MCF 10A (cell line): ENCODE measurements at regions not wholly inside any gene's neighbourhood (a gene's known extent, or its start where the extent isn't known, plus 50 kb on each side); places are given as distances from the start of the nearest gene placed in this dataset.

ENCODE experiments used
- BruUV-seq: library from RNA; stranded (reverse); fragments of 400-500 nt; replicated peaks from 2 replicates; lab custom pipeline; 2021; lab: Mats Ljungman, UMichigan
- CTCF ChIA-PET: fragments of 300-600 bp; sonication (Branson Sonifier 250); formaldehyde crosslinking; extraction: SDS; loops from one replicate; lab custom pipeline; 2021; ENCODE audit warnings: antibody characterized with exemption, inconsistent platforms; lab: Yijun Ruan, JAX
- POLR2A ChIA-PET: fragments of 300-600, 350-650 bp; sonication (Branson Sonifier 250); formaldehyde crosslinking; extraction: SDS; loops from one replicate; lab custom pipeline; 2020; ENCODE audit warnings: antibody characterized with exemption, inconsistent platforms; lab: Yijun Ruan, JAX
- DNase-seq: peaks from one replicate; pipeline ENCODE4 v3.0.0-alpha.2; 2018; ENCODE audit not compliant: unreplicated experiment
- H3K27ac Mint-ChIP-seq: one replicate; pipeline ENCODE4 v1.8.0; 2022; ENCODE audit warnings: mild to moderate bottlenecking, low read depth, mixed read lengths; ENCODE audit not compliant: unreplicated experiment
- H3K27me3 Mint-ChIP-seq: one replicate; pipeline ENCODE4 v1.8.0; 2022; ENCODE audit warnings: mixed read lengths; ENCODE audit not compliant: insufficient read depth, unreplicated experiment
- H3K36me3 Mint-ChIP-seq: one replicate; pipeline ENCODE4 v1.8.0; 2022; ENCODE audit warnings: mild to moderate bottlenecking, moderate library complexity, mixed read lengths; ENCODE audit not compliant: insufficient read depth, unreplicated experiment
- H3K4me1 Mint-ChIP-seq: one replicate; pipeline ENCODE4 v1.8.0; 2022; ENCODE audit warnings: mixed read lengths; ENCODE audit not compliant: insufficient read depth, unreplicated experiment
- H3K4me3 Mint-ChIP-seq: one replicate; pipeline ENCODE4 v1.8.0; 2022; ENCODE audit warnings: mild to moderate bottlenecking, moderate library complexity, mixed read lengths; ENCODE audit not compliant: unreplicated experiment
- H3K9me3 Mint-ChIP-seq: one replicate; pipeline ENCODE4 v1.8.0; 2022; ENCODE audit warnings: mixed read lengths; ENCODE audit not compliant: unreplicated experiment
- CTCF ChIP-seq: fragments of 200-600 bp; IDR thresholded peaks from one replicate; pipeline ENCODE4 v1.8.0; 2022; ENCODE audit warnings: antibody characterized with exemption, mild to moderate bottlenecking; ENCODE audit not compliant: unreplicated experiment
- intact Hi-C: fragments of 100-400 bp; cut with micrococcal nuclease; formaldehyde crosslinking; loops from 2 replicates; pipeline ENCODE4 v1.14.1; 2022

GRCh38 chr4:137998666-137999429 lies 243.3 kb downstream of the SLC7A11 start:
- H3K9me3 Mint-ChIP-seq = no peaks in the 10 kb centered on the region
- no peaks in the 10 kb centered on the region for H3K27me3 Mint-ChIP-seq
- no peaks in the 10 kb centered on the region for H3K36me3 Mint-ChIP-seq
- no peak overlapping the region for H3K27ac Mint-ChIP-seq
- TF ChIP-seq CTCF = no peak
- ChIA-PET CTCF (interaction anchor here (0.6 to 1.1 kb wide), 5 partner anchors 13 to 967 kb away, joined by 3 to 5 read pairs (median 4); no protein-coding TSS in a partner anchor), POLR2A (interaction anchor here (0.9 to 1.1 kb wide), 2 partner anchors 38 to 652 kb away, joined by 3 read pairs; no protein-coding TSS in a partner anchor)
- BruUV-seq = no TSS peak
- no peak overlapping the region for H3K4me3 Mint-ChIP-seq
- H3K4me1 Mint-ChIP-seq = peaks cover 6% of the 10 kb centered on the region
- DNase-seq = no peak
- intact Hi-C loops = no loop called here

GRCh38 chr4:137997496-137997895 lies 244.7 kb downstream of the SLC7A11 start:
- Mint-ChIP-seq H3K4me1 (no peaks in the 10 kb centered on the region), H3K4me3 (no peak overlapping the region), H3K27me3 (no peaks in the 10 kb centered on the region), H3K36me3 (no peaks in the 10 kb centered on the region), H3K9me3 (no peaks in the 10 kb centered on the region), H3K27ac (peak overlapping the region; percentile 23)
- intact Hi-C loops = no loop called here
- TF ChIP-seq CTCF = no peak
- no peak for DNase-seq
- ChIA-PET POLR2A (interaction anchor here (0.9 to 1.1 kb wide), 2 partner anchors 37 to 311 kb away, joined by 3 read pairs; no protein-coding TSS in a partner anchor), CTCF (interaction anchor here (0.6 kb wide), 1 partner anchor 75 kb away, joined by 3 read pairs; no protein-coding TSS in a partner anchor)
- BruUV-seq = no TSS peak

GRCh38 chr4:137994853-137995252 lies 247.3 kb downstream of the SLC7A11 start:
- intact Hi-C loops = no loop called here
- H3K36me3 Mint-ChIP-seq = no peaks in the 10 kb centered on the region
- POLR2A ChIA-PET = no interaction called here
- H3K27me3 Mint-ChIP-seq = no peaks in the 10 kb centered on the region
- DNase-seq = no peak
- BruUV-seq = no TSS peak
- H3K27ac Mint-ChIP-seq = no peak overlapping the region
- H3K4me1 Mint-ChIP-seq = no peaks in the 10 kb centered on the region
- no peak overlapping the region for H3K4me3 Mint-ChIP-seq
- no peak for TF ChIP-seq CTCF
- CTCF ChIA-PET = interaction anchor here (0.8 kb wide), 1 partner anchor 18 kb away, joined by 4 read pairs; no protein-coding TSS in a partner anchor
- no peaks in the 10 kb centered on the region for H3K9me3 Mint-ChIP-seq

- no peak overlapping the region for H3K4me3 Mint-ChIP-seq
- no TSS peak for BruUV-seq
- no peaks in the 10 kb centered on the region for H3K9me3 Mint-ChIP-seq
- ChIA-PET POLR2A (no interaction called here), CTCF (no interaction called here)
- no peaks in the 10 kb centered on the region for H3K4me1 Mint-ChIP-seq
- peak; percentile 1 for DNase-seq
- no peak for TF ChIP-seq CTCF
- no peak overlapping the region for H3K27ac Mint-ChIP-seq
- no peaks in the 10 kb centered on the region for H3K27me3 Mint-ChIP-seq
- H3K36me3 Mint-ChIP-seq = no peaks in the 10 kb centered on the region
- intact Hi-C loops = no loop called here
Observed at GRCh38 chr4:137993232-137993631, 248.9 kb downstream of the SLC7A11 start.
